ENCODE measurements at regions not wholly inside any gene's neighbourhood (a gene's known extent, or its start where the extent isn't known, plus 50 kb on each side); places are given as distances from the start of the nearest gene placed in this dataset.

GRCh38 chr2:164260506-164260905 lies 360.8 kb downstream of the GRB14 start:
- no peak for TF ChIP-seq POLR2AphosphoS5 (IDR thresholded peaks at IDR 0.05)
- TF ChIP-seq, protein P1, sequence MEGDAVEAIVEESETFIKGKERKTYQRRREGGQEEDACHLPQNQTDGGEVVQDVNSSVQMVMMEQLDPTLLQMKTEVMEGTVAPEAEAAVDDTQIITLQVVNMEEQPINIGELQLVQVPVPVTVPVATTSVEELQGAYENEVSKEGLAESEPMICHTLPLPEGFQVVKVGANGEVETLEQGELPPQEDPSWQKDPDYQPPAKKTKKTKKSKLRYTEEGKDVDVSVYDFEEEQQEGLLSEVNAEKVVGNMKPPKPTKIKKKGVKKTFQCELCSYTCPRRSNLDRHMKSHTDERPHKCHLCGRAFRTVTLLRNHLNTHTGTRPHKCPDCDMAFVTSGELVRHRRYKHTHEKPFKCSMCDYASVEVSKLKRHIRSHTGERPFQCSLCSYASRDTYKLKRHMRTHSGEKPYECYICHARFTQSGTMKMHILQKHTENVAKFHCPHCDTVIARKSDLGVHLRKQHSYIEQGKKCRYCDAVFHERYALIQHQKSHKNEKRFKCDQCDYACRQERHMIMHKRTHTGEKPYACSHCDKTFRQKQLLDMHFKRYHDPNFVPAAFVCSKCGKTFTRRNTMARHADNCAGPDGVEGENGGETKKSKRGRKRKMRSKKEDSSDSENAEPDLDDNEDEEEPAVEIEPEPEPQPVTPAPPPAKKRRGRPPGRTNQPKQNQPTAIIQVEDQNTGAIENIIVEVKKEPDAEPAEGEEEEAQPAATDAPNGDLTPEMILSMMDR (IDR thresholded peaks at IDR 0.05) = no peak
- TF ChIP-seq POLR2A (IDR thresholded peaks at IDR 0.05) = no peak

Data from suprapubic skin (tissue), 4 donors.